GM19328 (cell line): ENCODE measurements at regions not wholly inside any gene's neighbourhood (a gene's known extent, or its start where the extent isn't known, plus 50 kb on each side); places are given as distances from the start of the nearest gene placed in this dataset.
"Not testable (repeated sequence)": the region's sequence is repeated elsewhere in the genome, so short reads cannot be mapped to it uniquely, and the experiment has no call there.

Experiments used
- ATAC-seq: cut with Tn5 transposase; IDR thresholded peaks from one replicate; pipeline ENCODE4 v1.9.1; 2021; ENCODE audit warnings: mild to moderate bottlenecking, moderate library complexity; ENCODE audit not compliant: unreplicated experiment

- ATAC-seq, result peak; percentile 99
Observed at GRCh38 chr9:66764799-66765493, 135.6 kb upstream of the ZNF658 start.

- ATAC-seq, result not testable (repeated sequence)
Observed at GRCh38 chr9:66765531-66765930, 135.0 kb upstream of the ZNF658 start.

GRCh38 chr9:66771504-66771903 is 129.0 kb upstream of the ZNF658 start:
- ATAC-seq, result not testable (repeated sequence)

- not testable (repeated sequence) for ATAC-seq
Observed at GRCh38 chr9:66774618-66775017, 125.9 kb upstream of the ZNF658 start.

- ATAC-seq, result not testable (repeated sequence)
Observed at GRCh38 chr9:66779944-66780661, 120.4 kb upstream of the ZNF658 start.

GRCh38 chr9:66781240-66781639 is 119.3 kb upstream of the ZNF658 start:
- ATAC-seq, result not testable (repeated sequence)

GRCh38 chr9:66782010-66782409 is 118.5 kb upstream of the ZNF658 start:
- ATAC-seq, result not testable (repeated sequence)

- ATAC-seq, result not testable (repeated sequence)
Observed at GRCh38 chr9:66785603-66786002, 114.9 kb upstream of the ZNF658 start.

- ATAC-seq, result not testable (repeated sequence)
Observed at GRCh38 chr9:66791092-66791750, 109.3 kb upstream of the ZNF658 start.

GRCh38 chr9:66794769-66795168 is 105.8 kb upstream of the ZNF658 start:
- ATAC-seq, result not testable (repeated sequence)

GRCh38 chr9:66795723-66796503 is 104.6 kb upstream of the ZNF658 start:
- ATAC-seq, result not testable (repeated sequence)

GRCh38 chr9:66797905-66798616 is 102.5 kb upstream of the ZNF658 start:
- ATAC-seq, result not testable (repeated sequence)

GRCh38 chr9:66803619-66804018 is 96.9 kb upstream of the ZNF658 start:
- ATAC-seq, result not testable (repeated sequence)

GRCh38 chr9:66810247-66810646 is 90.3 kb upstream of the ZNF658 start:
- ATAC-seq, result not testable (repeated sequence)

- ATAC-seq, result not testable (repeated sequence)
Observed at GRCh38 chr9:66812367-66812766, 88.2 kb upstream of the ZNF658 start.

- ATAC-seq, result not testable (repeated sequence)
Observed at GRCh38 chr9:66812967-66813366, 87.6 kb upstream of the ZNF658 start.

- not testable (repeated sequence) for ATAC-seq
Observed at GRCh38 chr9:66814038-66814437, 86.5 kb upstream of the ZNF658 start.

GRCh38 chr9:66819510-66819909 is 81.0 kb upstream of the ZNF658 start:
- not testable (repeated sequence) for ATAC-seq

- not testable (repeated sequence) for ATAC-seq
Observed at GRCh38 chr9:66820014-66820660, 80.4 kb upstream of the ZNF658 start.

GRCh38 chr9:66824169-66824568 is 76.4 kb upstream of the ZNF658 start:
- ATAC-seq, result not testable (repeated sequence)
